Psoas muscle (tissue), 7 donors: ENCODE measurements at regions not wholly inside any gene's neighbourhood (a gene's known extent, or its start where the extent isn't known, plus 50 kb on each side); places are given as distances from the start of the nearest gene placed in this dataset.

ENCODE experiments used
- ATAC-seq, 4 donors: fragments of 200-7000 bp; cut with Tn5 transposase; one replicate each; pipeline ENCODE4 v1.9.1; 2020; ENCODE audit warnings: moderate library complexity in 3 of 4, mild to moderate bottlenecking in 2 of 4
- DNase-seq, 2 donors: peaks; one replicate each; pipeline ENCODE4 v3.0.0-alpha.2; 2020
- H3K27ac ChIP-seq: fragments of 200-600 bp; one replicate; pipeline ENCODE4 v1.8.0; 2022
- H3K27me3 ChIP-seq, 3 donors: fragments of 200-600 bp in 1 of 3; one replicate each; pipeline versions ENCODE4 v1.6.1 to v1.8.0; 2013 to 2022; ENCODE audit warnings: low read length in 2 of 3, mild to moderate bottlenecking in 2 of 3, moderate library complexity in 1 of 3; ENCODE audit not compliant: insufficient read depth in 3 of 3
- H3K36me3 ChIP-seq, 2 donors: fragments of 200-600 bp in 1 of 2; one replicate each; pipeline versions ENCODE4 v1.6.1 to v1.8.0; 2013 to 2022; ENCODE audit warnings: low read depth in 1 of 2, mild to moderate bottlenecking in 1 of 2, moderate library complexity in 1 of 2; ENCODE audit not compliant: insufficient read depth in 1 of 2
- H3K4me1 ChIP-seq: fragments of 200-600 bp; one replicate; pipeline ENCODE4 v1.8.0; 2022
- H3K4me3 ChIP-seq: fragments of 200-600 bp; one replicate; pipeline ENCODE4 v1.8.0; 2022; ENCODE audit warnings: mild to moderate bottlenecking
- H3K9me3 ChIP-seq: fragments of 200-600 bp; one replicate; pipeline ENCODE4 v1.8.0; 2022
- WGBS, 3 donors: extraction: QIAGEN DNeasy Blood & Tissue Kit; methylation state at CpG; one replicate each; pipeline versions ENCODE4 v1.1.6 to v1.1.7; 2013; 5-methylcytosine and 5-hydroxymethylcytosine counted together
- intact Hi-C, 2 donors: fragments of 100-400 bp; cut with DNase I; formaldehyde crosslinking; loops; one replicate each; pipeline versions ENCODE4 v1.11.0 to v1.14.2; 2022
- TF ChIP-seq, protein P1 (sequence below): fragments of 200-600 bp; IDR thresholded peaks from one replicate; pipeline ENCODE4 v1.8.0; 2022; ENCODE audit warnings: antibody characterized with exemption
- donor health status: healthy with polysubstance abuse.
- donor health status: DM: no; HTN: no; CAD: no; lungs with moderate emphysema.
- donor health status: Bipolar disorder and iron deficiency.
- donor health status: healthy.
- donor health status: DM: yes; HTN: yes; CAD: no.
- donor health status: DM: no; HTN: no; CAD: no.
- donor health status: DM: yes; HTN: yes; CAD: no.

- WGBS, 3 donors, result 61 to 75% (median 74%) methylated on average over 10 of the region's 10 CpGs
- H3K27ac ChIP-seq, result no peak overlapping the region
- ATAC-seq, result peak in 3 of 4 donors; percentile 7 to 54 (median 28)
Measured at GRCh38 chr3:127035677-127036076, 52.8 kb downstream of the PLXNA1 start.

DNA sequence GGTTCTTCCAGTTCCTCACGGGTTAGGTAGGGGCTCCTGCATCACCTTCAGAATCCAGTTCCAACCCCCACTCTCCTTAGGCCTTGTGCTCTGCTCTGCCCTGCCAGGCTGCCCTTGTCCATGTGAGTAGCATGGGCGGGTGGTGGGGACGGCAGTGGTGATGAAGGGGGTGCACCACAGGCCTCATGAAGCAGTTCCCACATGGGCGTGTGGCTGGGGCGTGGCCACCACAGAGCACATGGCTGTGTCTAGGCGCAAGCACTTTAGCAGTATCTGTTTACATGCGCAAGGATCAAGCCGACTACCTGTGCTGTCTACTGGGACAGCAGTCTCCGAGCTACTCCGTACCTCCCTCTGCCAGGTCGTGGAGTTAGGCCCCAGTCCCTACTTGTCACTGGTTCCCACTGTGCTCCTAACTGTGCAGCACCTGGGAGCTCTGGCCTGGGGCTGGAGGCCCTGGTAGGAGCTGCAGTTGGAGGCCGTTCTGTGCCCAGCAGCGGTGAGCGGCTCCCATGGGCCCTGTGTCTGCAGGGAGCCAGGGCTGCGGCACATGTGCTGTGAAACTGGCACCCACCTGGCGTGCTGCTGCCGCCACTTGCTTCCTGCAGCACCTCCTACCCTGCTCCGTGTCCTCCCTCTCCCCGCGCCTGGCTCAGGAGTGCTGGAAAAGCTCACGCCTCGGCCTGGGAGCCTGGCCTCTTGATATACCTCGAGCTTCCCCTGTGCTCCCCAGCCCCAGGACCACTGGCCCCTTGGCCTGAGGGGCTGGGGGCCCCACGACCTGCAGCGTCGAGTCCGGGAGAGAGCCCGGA lies 53.5 kb downstream of the PLXNA1 start:
- Histone ChIP-seq H3K9me3 (no peaks in the 10 kb centered on the region), H3K27ac (no peak overlapping the region), H3K4me1 (no peaks in the 10 kb centered on the region), H3K4me3 (no peak overlapping the region), H3K36me3 (peaks cover 0 to 29% of the 10 kb centered on the region in 2 donors), H3K27me3 (no peaks in the 10 kb centered on the region)
- ATAC-seq (no peak), DNase-seq (peak; percentile 10 to 50)
- intact Hi-C loops, result no loop called here
- TF ChIP-seq, protein P1, sequence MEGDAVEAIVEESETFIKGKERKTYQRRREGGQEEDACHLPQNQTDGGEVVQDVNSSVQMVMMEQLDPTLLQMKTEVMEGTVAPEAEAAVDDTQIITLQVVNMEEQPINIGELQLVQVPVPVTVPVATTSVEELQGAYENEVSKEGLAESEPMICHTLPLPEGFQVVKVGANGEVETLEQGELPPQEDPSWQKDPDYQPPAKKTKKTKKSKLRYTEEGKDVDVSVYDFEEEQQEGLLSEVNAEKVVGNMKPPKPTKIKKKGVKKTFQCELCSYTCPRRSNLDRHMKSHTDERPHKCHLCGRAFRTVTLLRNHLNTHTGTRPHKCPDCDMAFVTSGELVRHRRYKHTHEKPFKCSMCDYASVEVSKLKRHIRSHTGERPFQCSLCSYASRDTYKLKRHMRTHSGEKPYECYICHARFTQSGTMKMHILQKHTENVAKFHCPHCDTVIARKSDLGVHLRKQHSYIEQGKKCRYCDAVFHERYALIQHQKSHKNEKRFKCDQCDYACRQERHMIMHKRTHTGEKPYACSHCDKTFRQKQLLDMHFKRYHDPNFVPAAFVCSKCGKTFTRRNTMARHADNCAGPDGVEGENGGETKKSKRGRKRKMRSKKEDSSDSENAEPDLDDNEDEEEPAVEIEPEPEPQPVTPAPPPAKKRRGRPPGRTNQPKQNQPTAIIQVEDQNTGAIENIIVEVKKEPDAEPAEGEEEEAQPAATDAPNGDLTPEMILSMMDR, result no peak
- WGBS, 3 donors, result 92 to 95% (median 92%) methylated on average over 24 to 28 of the region's 28 CpGs

More at GRCh38 chr3:127035677-127036076, 52.8 kb downstream of the PLXNA1 start:
- H3K4me1 ChIP-seq, result no peaks in the 10 kb centered on the region
- TF ChIP-seq, protein P1, result no peak
- H3K9me3 ChIP-seq, result no peaks in the 10 kb centered on the region
- no peaks in the 10 kb centered on the region for H3K27me3 ChIP-seq
- no peak overlapping the region for H3K4me3 ChIP-seq
- H3K36me3 ChIP-seq, result peaks cover 0 to 36% of the 10 kb centered on the region in 2 donors
- peak; percentile 74 to 80 for DNase-seq
- intact Hi-C loops, result no loop called here

- Histone ChIP-seq H3K4me1 (no peaks in the 10 kb centered on the region), H3K36me3 (peaks cover 0 to 23% of the 10 kb centered on the region in 2 donors), H3K27ac (no peak overlapping the region), H3K4me3 (no peak overlapping the region), H3K27me3 (no peaks in the 10 kb centered on the region), H3K9me3 (no peaks in the 10 kb centered on the region)
- peak; percentile 10 to 34 for DNase-seq
- TF ChIP-seq, protein P1, result no peak
- WGBS, 3 donors, result 94 to 96% (median 96%) methylated on average over 16 of the region's 16 CpGs
- intact Hi-C loops, result no loop called here
- ATAC-seq, result no peak
Measured at GRCh38 chr3:127037021-127037400, 54.1 kb downstream of the PLXNA1 start.

GRCh38 chr3:127037418-127037841 lies 54.5 kb downstream of the PLXNA1 start:
- ATAC-seq (no peak), DNase-seq (peak; percentile 11 to 45)
- no peaks in the 10 kb centered on the region for H3K27me3 ChIP-seq
- no peak overlapping the region for H3K27ac ChIP-seq
- TF ChIP-seq, protein P1, result no peak
- no peaks in the 10 kb centered on the region for H3K4me1 ChIP-seq
- H3K4me3 ChIP-seq, result no peak overlapping the region
- no peaks in the 10 kb centered on the region for H3K9me3 ChIP-seq
- H3K36me3 ChIP-seq, result peaks cover 0 to 19% of the 10 kb centered on the region in 2 donors
- WGBS, 3 donors, result 79 to 86% (median 83%) methylated on average over 11 of the region's 11 CpGs
- intact Hi-C loops, result no loop called here
